ENCODE measurements at regions not wholly inside any gene's neighbourhood (a gene's known extent, or its start where the extent isn't known, plus 50 kb on each side); places are given as distances from the start of the nearest gene placed in this dataset.

- H3K4me3 ChIP-seq, result no peak overlapping the region
- DNase-seq (no peak), ATAC-seq (no peak)
- no peak overlapping the region for H3K27ac ChIP-seq
- H3K4me1 ChIP-seq, result no peaks in the 10 kb centered on the region
- no peaks in the 10 kb centered on the region for H3K27me3 ChIP-seq
- in situ Hi-C loops (cut with MboI; ENCODE audit: low sequenced_read_pairs in 4 of 4) (loop anchor here in 1 of 4 donors (25.0 kb wide), 2 partner anchors 546 to 1071 kb away; no protein-coding TSS in a partner anchor), intact Hi-C loops (cut with DNase I; ENCODE audit: low total_unique reads) (no loop called here)
- TF ChIP-seq CTCF (IDR thresholded peaks at IDR 0.05 in 4 of 5, conservative IDR thresholded peaks at IDR 0.05 in 1 of 5) (no peak), POLR2A (IDR thresholded peaks at IDR 0.05) (no peak)
- no peaks in the 10 kb centered on the region for H3K36me3 ChIP-seq
- no peaks in the 10 kb centered on the region for H3K9me3 ChIP-seq
Observed at GRCh38 chr18:45208164-45208563, 407.1 kb upstream of the SLC14A2 start.

- TF ChIP-seq CTCF (IDR thresholded peaks at IDR 0.05 in 4 of 5, conservative IDR thresholded peaks at IDR 0.05 in 1 of 5), result peak; percentile 75 to 93 (median 81)
- TF ChIP-seq POLR2A (IDR thresholded peaks at IDR 0.05), result no peak
- no peaks in the 10 kb centered on the region for H3K36me3 ChIP-seq
- H3K27me3 ChIP-seq, result no peaks in the 10 kb centered on the region
- H3K27ac ChIP-seq, result no peak overlapping the region
- ATAC-seq, result peak; percentile 96 to 100
- no peaks in the 10 kb centered on the region for H3K9me3 ChIP-seq
- DNase-seq, result peak; percentile 67 to 82
- no peaks in the 10 kb centered on the region for H3K4me1 ChIP-seq
- in situ Hi-C loops (cut with MboI; ENCODE audit: low sequenced_read_pairs in 4 of 4) (loop anchor here (5.0 to 25.0 kb wide), 4 partner anchors 535 to 1075 kb away; no protein-coding TSS in a partner anchor), intact Hi-C loops (cut with DNase I; ENCODE audit: low total_unique reads) (loop anchor here (1.0 to 10.0 kb wide), 4 partner anchors 172 to 1588 kb away; no protein-coding TSS in a partner anchor)
- H3K4me3 ChIP-seq, result no peak overlapping the region
Observed at GRCh38 chr18:45212181-45213039, 402.9 kb upstream of the SLC14A2 start.

- TF ChIP-seq POLR2A (IDR thresholded peaks at IDR 0.05) (no peak), CTCF (IDR thresholded peaks at IDR 0.05 in 4 of 5, conservative IDR thresholded peaks at IDR 0.05 in 1 of 5) (peak in 1 of 5 experiments; percentile 0)
- ATAC-seq, result peak in 1 of 2 donors; percentile 7
- in situ Hi-C loops (cut with MboI; ENCODE audit: low sequenced_read_pairs in 4 of 4), result loop anchor here (5.0 to 25.0 kb wide), 4 partner anchors 536 to 1076 kb away; no protein-coding TSS in a partner anchor
Observed at GRCh38 chr18:45213040-45213333, 402.3 kb upstream of the SLC14A2 start.

GRCh38 chr18:45218436-45218835, 396.8 kb upstream of the SLC14A2 start:
- TF ChIP-seq POLR2A (IDR thresholded peaks at IDR 0.05) (no peak), CTCF (IDR thresholded peaks at IDR 0.05 in 4 of 5, conservative IDR thresholded peaks at IDR 0.05 in 1 of 5) (no peak)
- intact Hi-C loops (cut with DNase I; ENCODE audit: low total_unique reads), result loop anchor here (10.0 kb wide), 2 partner anchors 324 to 1594 kb away; no protein-coding TSS in a partner anchor
- in situ Hi-C loops (cut with MboI; ENCODE audit: low sequenced_read_pairs in 4 of 4), result loop anchor here in 3 of 4 donors (10.0 to 25.0 kb wide), 3 partner anchors 544 to 1081 kb away; no protein-coding TSS in a partner anchor
- Histone ChIP-seq H3K27ac (no peak overlapping the region), H3K9me3 (no peaks in the 10 kb centered on the region), H3K27me3 (no peaks in the 10 kb centered on the region), H3K4me3 (no peak overlapping the region), H3K4me1 (peaks cover 0 to 19% of the 10 kb centered on the region in 2 donors), H3K36me3 (no peaks in the 10 kb centered on the region)
- ATAC-seq (no peak), DNase-seq (no peak)

More at GRCh38 chr18:45213040-45213333, 402.3 kb upstream of the SLC14A2 start:
- intact Hi-C loops (cut with DNase I; ENCODE audit: low total_unique reads), result loop anchor here (2.0 to 10.0 kb wide), 3 partner anchors 172 to 1588 kb away; no protein-coding TSS in a partner anchor
- no peak for DNase-seq
- no peaks in the 10 kb centered on the region for H3K36me3 ChIP-seq
- no peak overlapping the region for H3K27ac ChIP-seq
- no peaks in the 10 kb centered on the region for H3K9me3 ChIP-seq
- no peak overlapping the region for H3K4me3 ChIP-seq
- no peaks in the 10 kb centered on the region for H3K27me3 ChIP-seq
- H3K4me1 ChIP-seq, result no peaks in the 10 kb centered on the region
